DND-41 (cell line): ENCODE measurements at regions not wholly inside any gene's neighbourhood (a gene's known extent, or its start where the extent isn't known, plus 50 kb on each side); places are given as distances from the start of the nearest gene placed in this dataset.

Experiments used
- CTCF ChIP-seq: IDR thresholded peaks from 2 replicates; pipeline ENCODE4 v1.5.1; 2012; ENCODE audit warnings: borderline replicate concordance, low read length, moderate library complexity, mild to moderate bottlenecking; ENCODE audit not compliant: poor library complexity, severe bottlenecking; ENCODE audit errors: extremely low read depth
- EZH2 ChIP-seq: IDR thresholded peaks from 3 replicates; pipeline ENCODE4 v1.6.1; 2012; ENCODE audit warnings: borderline replicate concordance, low read depth, mild to moderate bottlenecking, moderate library complexity, low read length, inconsistent platforms; ENCODE audit not compliant: severe bottlenecking

- TF ChIP-seq CTCF (no peak), EZH2 (no peak)
Measured at GRCh38 chr6:159512571-159512970, 180.5 kb downstream of the SOD2 start.
